HG03045 (cell line): ENCODE measurements at regions not wholly inside any gene's neighbourhood (a gene's known extent, or its start where the extent isn't known, plus 50 kb on each side); places are given as distances from the start of the nearest gene placed in this dataset.

Experiments
- ATAC-seq: cut with Tn5 transposase; IDR thresholded peaks from one replicate; pipeline ENCODE4 v1.9.1; 2021; ENCODE audit warnings: mild to moderate bottlenecking, moderate library complexity; ENCODE audit not compliant: unreplicated experiment

GRCh38 chr4:13250263-13250662, 233.9 kb downstream of the RAB28 start:
- no peak for ATAC-seq

GRCh38 chr4:13248621-13249298, 235.4 kb downstream of the RAB28 start:
- no peak for ATAC-seq

GRCh38 chr4:13246107-13246506, 238.0 kb downstream of the RAB28 start:
- ATAC-seq, result no peak

- ATAC-seq, result no peak
Measured at GRCh38 chr4:13244444-13244843, 239.7 kb downstream of the RAB28 start.

GRCh38 chr4:13243152-13243551, 241.0 kb downstream of the RAB28 start:
- no peak for ATAC-seq

GRCh38 chr4:13240066-13240465, 244.1 kb downstream of the RAB28 start:
- ATAC-seq, result no peak

GRCh38 chr4:13238936-13239335, 245.2 kb downstream of the RAB28 start:
- no peak for ATAC-seq

- no peak for ATAC-seq
Measured at GRCh38 chr4:13236485-13236884, 247.7 kb downstream of the RAB28 start.

GRCh38 chr4:13233755-13234154, 250.4 kb downstream of the RAB28 start:
- no peak for ATAC-seq

- ATAC-seq, result no peak
Measured at GRCh38 chr4:13219971-13220370, 264.2 kb downstream of the RAB28 start.

- no peak for ATAC-seq
Measured at GRCh38 chr4:13218326-13218958, 265.7 kb downstream of the RAB28 start.

- ATAC-seq, result no peak
Measured at GRCh38 chr4:13215560-13215959, 268.6 kb downstream of the RAB28 start.

GRCh38 chr4:13212936-13213335, 271.2 kb downstream of the RAB28 start:
- ATAC-seq, result no peak

GRCh38 chr4:13209600-13209999, 274.5 kb downstream of the RAB28 start:
- ATAC-seq, result no peak

GRCh38 chr4:13208558-13209193, 275.5 kb downstream of the RAB28 start:
- no peak for ATAC-seq

GRCh38 chr4:13207226-13207625, 276.9 kb downstream of the RAB28 start:
- ATAC-seq, result no peak

GRCh38 chr4:13203101-13203500, 281.0 kb downstream of the RAB28 start:
- ATAC-seq, result no peak

- ATAC-seq, result no peak
Measured at GRCh38 chr4:13202701-13203100, 281.4 kb downstream of the RAB28 start.

- ATAC-seq, result no peak
Measured at GRCh38 chr4:13201241-13201640, 282.9 kb downstream of the RAB28 start.

- ATAC-seq, result no peak
Measured at GRCh38 chr4:13196721-13197120, 287.4 kb downstream of the RAB28 start.

- ATAC-seq, result no peak
Measured at GRCh38 chr4:13193662-13194061, 290.5 kb downstream of the RAB28 start.

- no peak for ATAC-seq
Measured at GRCh38 chr4:13190093-13190721, 293.9 kb downstream of the RAB28 start.
